ENCODE measurements at regions not wholly inside any gene's neighbourhood (a gene's known extent, or its start where the extent isn't known, plus 50 kb on each side); places are given as distances from the start of the nearest gene placed in this dataset.

DNA sequence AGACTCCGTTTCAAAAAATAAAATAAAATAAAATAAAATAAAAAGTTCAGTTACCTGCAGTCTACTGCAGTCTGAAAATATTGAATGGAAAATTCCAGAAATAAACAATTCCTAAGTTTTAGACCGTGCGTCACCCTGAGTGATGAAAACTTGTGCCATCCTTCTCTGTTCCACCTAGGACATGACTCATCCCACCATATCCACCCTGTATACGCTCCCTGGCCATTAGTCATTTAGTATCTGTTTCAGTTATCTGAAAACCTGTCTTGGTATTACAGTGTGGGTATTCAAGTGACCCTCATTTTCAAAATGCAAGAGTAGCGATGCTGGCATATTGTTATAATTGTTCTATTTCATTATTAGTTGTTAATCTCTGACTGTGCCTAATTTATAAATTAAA lies 51.8 kb upstream of the TEX48 start:
- H3K9me3 Mint-ChIP-seq = no peaks in the 10 kb centered on the region
- H3K27me3 Mint-ChIP-seq (ENCODE audit: low read depth) = peaks cover 16% of the 10 kb centered on the region
- ATAC-seq (no peak), DNase-seq (ENCODE audit: low spot score) (no peak)
- no peaks in the 10 kb centered on the region for H3K4me1 Mint-ChIP-seq
- no peak overlapping the region for H3K27ac Mint-ChIP-seq
- TF ChIP-seq, protein P1, sequence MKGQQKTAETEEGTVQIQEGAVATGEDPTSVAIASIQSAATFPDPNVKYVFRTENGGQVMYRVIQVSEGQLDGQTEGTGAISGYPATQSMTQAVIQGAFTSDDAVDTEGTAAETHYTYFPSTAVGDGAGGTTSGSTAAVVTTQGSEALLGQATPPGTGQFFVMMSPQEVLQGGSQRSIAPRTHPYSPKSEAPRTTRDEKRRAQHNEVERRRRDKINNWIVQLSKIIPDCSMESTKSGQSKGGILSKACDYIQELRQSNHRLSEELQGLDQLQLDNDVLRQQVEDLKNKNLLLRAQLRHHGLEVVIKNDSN (CRISPR knock-in tag; IDR thresholded peaks at IDR 0.05) = no peak
- no peak for TF ChIP-seq SOX15 (CRISPR knock-in tag; IDR thresholded peaks at IDR 0.05)
- TF ChIP-seq ELF4 (CRISPR knock-in tag; IDR thresholded peaks at IDR 0.05; ENCODE audit: low read depth) = no peak
- TF ChIP-seq, protein P2, sequence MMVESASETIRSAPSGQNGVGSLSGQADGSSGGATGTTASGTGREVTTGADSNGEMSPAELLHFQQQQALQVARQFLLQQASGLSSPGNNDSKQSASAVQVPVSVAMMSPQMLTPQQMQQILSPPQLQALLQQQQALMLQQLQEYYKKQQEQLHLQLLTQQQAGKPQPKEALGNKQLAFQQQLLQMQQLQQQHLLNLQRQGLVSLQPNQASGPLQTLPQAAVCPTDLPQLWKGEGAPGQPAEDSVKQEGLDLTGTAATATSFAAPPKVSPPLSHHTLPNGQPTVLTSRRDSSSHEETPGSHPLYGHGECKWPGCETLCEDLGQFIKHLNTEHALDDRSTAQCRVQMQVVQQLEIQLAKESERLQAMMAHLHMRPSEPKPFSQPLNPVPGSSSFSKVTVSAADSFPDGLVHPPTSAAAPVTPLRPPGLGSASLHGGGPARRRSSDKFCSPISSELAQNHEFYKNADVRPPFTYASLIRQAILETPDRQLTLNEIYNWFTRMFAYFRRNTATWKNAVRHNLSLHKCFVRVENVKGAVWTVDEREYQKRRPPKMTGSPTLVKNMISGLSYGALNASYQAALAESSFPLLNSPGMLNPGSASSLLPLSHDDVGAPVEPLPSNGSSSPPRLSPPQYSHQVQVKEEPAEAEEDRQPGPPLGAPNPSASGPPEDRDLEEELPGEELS (CRISPR knock-in tag; IDR thresholded peaks at IDR 0.05) = no peak
- TF ChIP-seq, protein P3, sequence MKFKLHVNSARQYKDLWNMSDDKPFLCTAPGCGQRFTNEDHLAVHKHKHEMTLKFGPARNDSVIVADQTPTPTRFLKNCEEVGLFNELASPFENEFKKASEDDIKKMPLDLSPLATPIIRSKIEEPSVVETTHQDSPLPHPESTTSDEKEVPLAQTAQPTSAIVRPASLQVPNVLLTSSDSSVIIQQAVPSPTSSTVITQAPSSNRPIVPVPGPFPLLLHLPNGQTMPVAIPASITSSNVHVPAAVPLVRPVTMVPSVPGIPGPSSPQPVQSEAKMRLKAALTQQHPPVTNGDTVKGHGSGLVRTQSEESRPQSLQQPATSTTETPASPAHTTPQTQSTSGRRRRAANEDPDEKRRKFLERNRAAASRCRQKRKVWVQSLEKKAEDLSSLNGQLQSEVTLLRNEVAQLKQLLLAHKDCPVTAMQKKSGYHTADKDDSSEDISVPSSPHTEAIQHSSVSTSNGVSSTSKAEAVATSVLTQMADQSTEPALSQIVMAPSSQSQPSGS (CRISPR knock-in tag; IDR thresholded peaks at IDR 0.05; ENCODE audit: borderline replicate concordance, low read depth) = no peak
- TF ChIP-seq, protein P4, sequence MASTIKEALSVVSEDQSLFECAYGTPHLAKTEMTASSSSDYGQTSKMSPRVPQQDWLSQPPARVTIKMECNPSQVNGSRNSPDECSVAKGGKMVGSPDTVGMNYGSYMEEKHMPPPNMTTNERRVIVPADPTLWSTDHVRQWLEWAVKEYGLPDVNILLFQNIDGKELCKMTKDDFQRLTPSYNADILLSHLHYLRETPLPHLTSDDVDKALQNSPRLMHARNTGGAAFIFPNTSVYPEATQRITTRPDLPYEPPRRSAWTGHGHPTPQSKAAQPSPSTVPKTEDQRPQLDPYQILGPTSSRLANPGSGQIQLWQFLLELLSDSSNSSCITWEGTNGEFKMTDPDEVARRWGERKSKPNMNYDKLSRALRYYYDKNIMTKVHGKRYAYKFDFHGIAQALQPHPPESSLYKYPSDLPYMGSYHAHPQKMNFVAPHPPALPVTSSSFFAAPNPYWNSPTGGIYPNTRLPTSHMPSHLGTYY (CRISPR knock-in tag; IDR thresholded peaks at IDR 0.05) = no peak
- no peak for TF ChIP-seq NR2C2 (CRISPR knock-in tag; IDR thresholded peaks at IDR 0.05)
- TF ChIP-seq, protein P5, sequence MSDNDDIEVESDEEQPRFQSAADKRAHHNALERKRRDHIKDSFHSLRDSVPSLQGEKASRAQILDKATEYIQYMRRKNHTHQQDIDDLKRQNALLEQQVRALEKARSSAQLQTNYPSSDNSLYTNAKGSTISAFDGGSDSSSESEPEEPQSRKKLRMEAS (CRISPR knock-in tag; IDR thresholded peaks at IDR 0.05) = no peak
- TF ChIP-seq, protein P6, sequence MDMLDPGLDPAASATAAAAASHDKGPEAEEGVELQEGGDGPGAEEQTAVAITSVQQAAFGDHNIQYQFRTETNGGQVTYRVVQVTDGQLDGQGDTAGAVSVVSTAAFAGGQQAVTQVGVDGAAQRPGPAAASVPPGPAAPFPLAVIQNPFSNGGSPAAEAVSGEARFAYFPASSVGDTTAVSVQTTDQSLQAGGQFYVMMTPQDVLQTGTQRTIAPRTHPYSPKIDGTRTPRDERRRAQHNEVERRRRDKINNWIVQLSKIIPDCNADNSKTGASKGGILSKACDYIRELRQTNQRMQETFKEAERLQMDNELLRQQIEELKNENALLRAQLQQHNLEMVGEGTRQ (CRISPR knock-in tag; IDR thresholded peaks at IDR 0.05) = no peak
- TF ChIP-seq ZNF219 (CRISPR knock-in tag; IDR thresholded peaks at IDR 0.05; ENCODE audit: borderline replicate concordance) = no peak
- TF ChIP-seq ZNF396 (CRISPR knock-in tag; IDR thresholded peaks at IDR 0.05; ENCODE audit: borderline replicate concordance) = no peak
- no peak for TF ChIP-seq FOXJ3 (CRISPR knock-in tag; IDR thresholded peaks at IDR 0.05; ENCODE audit: borderline replicate concordance)
- TF ChIP-seq, protein P7, sequence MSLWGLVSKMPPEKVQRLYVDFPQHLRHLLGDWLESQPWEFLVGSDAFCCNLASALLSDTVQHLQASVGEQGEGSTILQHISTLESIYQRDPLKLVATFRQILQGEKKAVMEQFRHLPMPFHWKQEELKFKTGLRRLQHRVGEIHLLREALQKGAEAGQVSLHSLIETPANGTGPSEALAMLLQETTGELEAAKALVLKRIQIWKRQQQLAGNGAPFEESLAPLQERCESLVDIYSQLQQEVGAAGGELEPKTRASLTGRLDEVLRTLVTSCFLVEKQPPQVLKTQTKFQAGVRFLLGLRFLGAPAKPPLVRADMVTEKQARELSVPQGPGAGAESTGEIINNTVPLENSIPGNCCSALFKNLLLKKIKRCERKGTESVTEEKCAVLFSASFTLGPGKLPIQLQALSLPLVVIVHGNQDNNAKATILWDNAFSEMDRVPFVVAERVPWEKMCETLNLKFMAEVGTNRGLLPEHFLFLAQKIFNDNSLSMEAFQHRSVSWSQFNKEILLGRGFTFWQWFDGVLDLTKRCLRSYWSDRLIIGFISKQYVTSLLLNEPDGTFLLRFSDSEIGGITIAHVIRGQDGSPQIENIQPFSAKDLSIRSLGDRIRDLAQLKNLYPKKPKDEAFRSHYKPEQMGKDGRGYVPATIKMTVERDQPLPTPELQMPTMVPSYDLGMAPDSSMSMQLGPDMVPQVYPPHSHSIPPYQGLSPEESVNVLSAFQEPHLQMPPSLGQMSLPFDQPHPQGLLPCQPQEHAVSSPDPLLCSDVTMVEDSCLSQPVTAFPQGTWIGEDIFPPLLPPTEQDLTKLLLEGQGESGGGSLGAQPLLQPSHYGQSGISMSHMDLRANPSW (CRISPR knock-in tag; conservative IDR thresholded peaks at IDR 0.05; ENCODE audit: low read depth) = no peak
- no peak for TF ChIP-seq KAT7 (CRISPR knock-in tag; IDR thresholded peaks at IDR 0.05; ENCODE audit: borderline replicate concordance)
- no peak for TF ChIP-seq ZNF121 (CRISPR knock-in tag; IDR thresholded peaks at IDR 0.05)
- ChIA-PET CTCF (interaction anchor here (1.2 kb wide), 1 partner anchor 328 kb away, joined by 4 read pairs; no protein-coding TSS in a partner anchor), POLR2A (no interaction called here)
- no peaks in the 10 kb centered on the region for H3K36me3 Mint-ChIP-seq
- H3K4me3 Mint-ChIP-seq = no peak overlapping the region

DNA sequence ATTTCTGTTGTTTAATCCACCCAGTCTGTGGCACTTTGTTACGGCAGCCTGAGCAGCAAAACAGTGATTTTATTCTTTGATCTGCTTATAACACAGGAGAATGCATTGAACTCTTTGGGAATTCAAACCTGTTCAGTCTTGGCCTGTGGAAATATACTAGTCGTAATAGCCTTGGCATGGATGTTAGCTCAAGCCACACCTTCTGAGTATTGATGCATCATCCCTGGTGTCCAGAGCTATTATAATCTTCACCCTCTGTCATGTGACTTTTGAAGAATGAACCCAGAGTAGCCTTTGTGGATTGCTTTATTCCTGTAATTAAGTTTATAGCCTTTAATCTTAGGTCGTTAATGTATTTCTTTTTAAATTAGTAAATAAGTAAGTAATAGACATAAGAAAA lies 50.8 kb upstream of the TEX48 start:
- no peak for DNase-seq (ENCODE audit: low spot score)
- ChIA-PET POLR2A (no interaction called here), CTCF (interaction anchor here (1.2 kb wide), 1 partner anchor 327 kb away, joined by 4 read pairs; no protein-coding TSS in a partner anchor)
- H3K9me3 Mint-ChIP-seq = no peaks in the 10 kb centered on the region; the same call in 1 of the 2 replicates
- no peak for ATAC-seq
- H3K27me3 Mint-ChIP-seq (ENCODE audit: low read depth) = peaks cover 16% of the 10 kb centered on the region
- no peaks in the 10 kb centered on the region for H3K36me3 Mint-ChIP-seq
- H3K4me1 Mint-ChIP-seq = no peaks in the 10 kb centered on the region
- no peak overlapping the region for H3K27ac Mint-ChIP-seq
- H3K4me3 Mint-ChIP-seq = no peak overlapping the region
- no peak for TF ChIP-seq TCF7 (CRISPR knock-in tag; IDR thresholded peaks at IDR 0.05; ENCODE audit: low read depth)
- TF ChIP-seq, protein P8, sequence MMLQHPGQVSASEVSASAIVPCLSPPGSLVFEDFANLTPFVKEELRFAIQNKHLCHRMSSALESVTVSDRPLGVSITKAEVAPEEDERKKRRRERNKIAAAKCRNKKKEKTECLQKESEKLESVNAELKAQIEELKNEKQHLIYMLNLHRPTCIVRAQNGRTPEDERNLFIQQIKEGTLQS (CRISPR knock-in tag; conservative IDR thresholded peaks at IDR 0.05) = no peak
- TF ChIP-seq ZNF232 (CRISPR knock-in tag; IDR thresholded peaks at IDR 0.05) = no peak
- TF ChIP-seq ZNF317 (CRISPR knock-in tag; IDR thresholded peaks at IDR 0.05; ENCODE audit: borderline replicate concordance, low read depth) = no peak
- TF ChIP-seq, protein P9, sequence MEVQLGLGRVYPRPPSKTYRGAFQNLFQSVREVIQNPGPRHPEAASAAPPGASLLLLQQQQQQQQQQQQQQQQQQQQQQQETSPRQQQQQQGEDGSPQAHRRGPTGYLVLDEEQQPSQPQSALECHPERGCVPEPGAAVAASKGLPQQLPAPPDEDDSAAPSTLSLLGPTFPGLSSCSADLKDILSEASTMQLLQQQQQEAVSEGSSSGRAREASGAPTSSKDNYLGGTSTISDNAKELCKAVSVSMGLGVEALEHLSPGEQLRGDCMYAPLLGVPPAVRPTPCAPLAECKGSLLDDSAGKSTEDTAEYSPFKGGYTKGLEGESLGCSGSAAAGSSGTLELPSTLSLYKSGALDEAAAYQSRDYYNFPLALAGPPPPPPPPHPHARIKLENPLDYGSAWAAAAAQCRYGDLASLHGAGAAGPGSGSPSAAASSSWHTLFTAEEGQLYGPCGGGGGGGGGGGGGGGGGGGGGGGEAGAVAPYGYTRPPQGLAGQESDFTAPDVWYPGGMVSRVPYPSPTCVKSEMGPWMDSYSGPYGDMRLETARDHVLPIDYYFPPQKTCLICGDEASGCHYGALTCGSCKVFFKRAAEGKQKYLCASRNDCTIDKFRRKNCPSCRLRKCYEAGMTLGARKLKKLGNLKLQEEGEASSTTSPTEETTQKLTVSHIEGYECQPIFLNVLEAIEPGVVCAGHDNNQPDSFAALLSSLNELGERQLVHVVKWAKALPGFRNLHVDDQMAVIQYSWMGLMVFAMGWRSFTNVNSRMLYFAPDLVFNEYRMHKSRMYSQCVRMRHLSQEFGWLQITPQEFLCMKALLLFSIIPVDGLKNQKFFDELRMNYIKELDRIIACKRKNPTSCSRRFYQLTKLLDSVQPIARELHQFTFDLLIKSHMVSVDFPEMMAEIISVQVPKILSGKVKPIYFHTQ (CRISPR knock-in tag; IDR thresholded peaks at IDR 0.05) = no peak
- TF ChIP-seq, protein P10, sequence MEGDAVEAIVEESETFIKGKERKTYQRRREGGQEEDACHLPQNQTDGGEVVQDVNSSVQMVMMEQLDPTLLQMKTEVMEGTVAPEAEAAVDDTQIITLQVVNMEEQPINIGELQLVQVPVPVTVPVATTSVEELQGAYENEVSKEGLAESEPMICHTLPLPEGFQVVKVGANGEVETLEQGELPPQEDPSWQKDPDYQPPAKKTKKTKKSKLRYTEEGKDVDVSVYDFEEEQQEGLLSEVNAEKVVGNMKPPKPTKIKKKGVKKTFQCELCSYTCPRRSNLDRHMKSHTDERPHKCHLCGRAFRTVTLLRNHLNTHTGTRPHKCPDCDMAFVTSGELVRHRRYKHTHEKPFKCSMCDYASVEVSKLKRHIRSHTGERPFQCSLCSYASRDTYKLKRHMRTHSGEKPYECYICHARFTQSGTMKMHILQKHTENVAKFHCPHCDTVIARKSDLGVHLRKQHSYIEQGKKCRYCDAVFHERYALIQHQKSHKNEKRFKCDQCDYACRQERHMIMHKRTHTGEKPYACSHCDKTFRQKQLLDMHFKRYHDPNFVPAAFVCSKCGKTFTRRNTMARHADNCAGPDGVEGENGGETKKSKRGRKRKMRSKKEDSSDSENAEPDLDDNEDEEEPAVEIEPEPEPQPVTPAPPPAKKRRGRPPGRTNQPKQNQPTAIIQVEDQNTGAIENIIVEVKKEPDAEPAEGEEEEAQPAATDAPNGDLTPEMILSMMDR (IDR thresholded peaks at IDR 0.05) = no peak

Measured in WTC11 (cell line).